B cell (primary cell): ENCODE measurements at regions not wholly inside any gene's neighbourhood (a gene's known extent, or its start where the extent isn't known, plus 50 kb on each side); places are given as distances from the start of the nearest gene placed in this dataset.

Source experiments
- EZH2 ChIP-seq: IDR thresholded peaks from 2 replicates; pipeline ENCODE4 v1.6.1; 2012; ENCODE audit warnings: borderline replicate concordance, low read depth, mild to moderate bottlenecking, moderate library complexity, low read length; ENCODE audit not compliant: insufficient read depth, poor library complexity, severe bottlenecking
- TF ChIP-seq, protein P1 (sequence below): fragments of 200-600 bp; IDR thresholded peaks from one replicate; pipeline ENCODE4 v1.8.0; 2022; ENCODE audit warnings: antibody characterized with exemption, mild to moderate bottlenecking

DNA sequence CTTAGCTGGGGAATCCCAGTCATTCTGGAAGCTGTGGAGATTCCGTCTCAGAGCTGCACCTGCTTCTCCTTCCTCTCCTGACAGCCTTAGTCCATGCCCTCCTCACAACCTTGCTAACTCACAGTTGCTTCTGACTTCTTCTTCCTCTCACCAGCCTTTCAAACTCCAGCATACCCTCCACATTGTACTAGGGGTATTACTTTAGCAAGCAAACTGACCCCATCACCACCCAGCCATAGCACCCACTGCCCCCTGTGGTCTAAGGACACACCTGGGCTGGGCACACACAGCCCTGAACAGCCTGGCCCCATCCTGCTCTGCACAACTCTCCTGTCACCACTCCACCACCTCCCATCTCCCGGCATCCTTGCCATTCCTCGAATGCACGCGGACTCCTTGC is 208.2 kb downstream of the FBXO15 start:
- TF ChIP-seq, protein P1, sequence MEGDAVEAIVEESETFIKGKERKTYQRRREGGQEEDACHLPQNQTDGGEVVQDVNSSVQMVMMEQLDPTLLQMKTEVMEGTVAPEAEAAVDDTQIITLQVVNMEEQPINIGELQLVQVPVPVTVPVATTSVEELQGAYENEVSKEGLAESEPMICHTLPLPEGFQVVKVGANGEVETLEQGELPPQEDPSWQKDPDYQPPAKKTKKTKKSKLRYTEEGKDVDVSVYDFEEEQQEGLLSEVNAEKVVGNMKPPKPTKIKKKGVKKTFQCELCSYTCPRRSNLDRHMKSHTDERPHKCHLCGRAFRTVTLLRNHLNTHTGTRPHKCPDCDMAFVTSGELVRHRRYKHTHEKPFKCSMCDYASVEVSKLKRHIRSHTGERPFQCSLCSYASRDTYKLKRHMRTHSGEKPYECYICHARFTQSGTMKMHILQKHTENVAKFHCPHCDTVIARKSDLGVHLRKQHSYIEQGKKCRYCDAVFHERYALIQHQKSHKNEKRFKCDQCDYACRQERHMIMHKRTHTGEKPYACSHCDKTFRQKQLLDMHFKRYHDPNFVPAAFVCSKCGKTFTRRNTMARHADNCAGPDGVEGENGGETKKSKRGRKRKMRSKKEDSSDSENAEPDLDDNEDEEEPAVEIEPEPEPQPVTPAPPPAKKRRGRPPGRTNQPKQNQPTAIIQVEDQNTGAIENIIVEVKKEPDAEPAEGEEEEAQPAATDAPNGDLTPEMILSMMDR: no peak
- no peak for TF ChIP-seq EZH2
